ENCODE measurements at regions not wholly inside any gene's neighbourhood (a gene's known extent, or its start where the extent isn't known, plus 50 kb on each side); places are given as distances from the start of the nearest gene placed in this dataset.

DNA sequence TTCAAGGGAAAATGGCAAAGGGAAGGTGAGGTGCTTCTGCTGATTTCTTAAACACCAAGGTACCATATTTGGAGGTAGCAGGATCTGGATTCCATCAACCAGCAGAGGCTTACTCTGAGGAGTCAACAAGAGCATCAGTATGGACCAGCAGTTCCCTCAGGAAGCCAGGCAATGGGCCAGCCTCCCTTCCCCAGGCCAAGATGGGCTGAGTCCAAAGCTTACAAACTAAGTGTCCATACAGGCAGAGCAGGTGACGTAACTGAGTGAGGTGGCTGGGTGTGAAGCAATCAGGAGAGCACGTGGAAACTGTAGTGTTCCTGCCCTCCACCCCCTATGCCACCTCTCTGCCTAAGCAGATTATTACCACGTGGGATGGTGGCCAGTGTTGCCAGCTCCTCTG, 134.2 kb upstream of the HNRNPA3 start:
- Histone ChIP-seq H3K36me3 (ENCODE audit: control insufficient read depth, insufficient read depth, low read length) (no peaks in the 10 kb centered on the region), H3K27me3 (ENCODE audit: control insufficient read depth, insufficient read depth, low read length, poor library complexity, severe bottlenecking) (no peaks in the 10 kb centered on the region), H3K27ac (ENCODE audit: insufficient read depth, low read depth, low read length, poor library complexity, severe bottlenecking) (no peak overlapping the region), H3K4me3 (ENCODE audit: insufficient read depth, low read depth, low read length) (no peak overlapping the region), H3K4me1 (ENCODE audit: control insufficient read depth, insufficient read depth, low read length) (peaks cover 7% of the 10 kb centered on the region), H3K9me3 (ENCODE audit: control insufficient read depth, low read length) (no peaks in the 10 kb centered on the region)
- WGBS, 2 experiments, result 94% methylated on average over 3 of the region's 3 CpGs

DNA sequence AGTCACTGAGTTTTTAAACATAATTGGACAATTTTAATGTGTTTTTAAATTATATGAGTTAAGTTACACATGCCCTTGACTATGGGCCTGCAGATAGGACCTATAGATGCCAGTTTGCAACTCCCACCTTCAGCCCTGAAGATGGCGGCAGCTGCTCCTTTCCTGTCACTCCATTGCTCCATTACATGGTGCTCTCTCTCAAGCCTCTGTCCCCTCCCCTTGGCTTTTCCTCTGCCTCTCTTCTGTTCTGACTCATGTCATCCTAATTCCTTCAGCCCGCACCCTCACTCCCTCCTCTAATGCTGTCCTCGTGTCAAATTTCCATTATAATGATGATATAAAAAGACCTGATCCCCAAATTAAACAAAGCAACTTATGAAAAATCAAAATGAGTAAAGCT, 133.7 kb upstream of the HNRNPA3 start:
- Histone ChIP-seq H3K27ac (ENCODE audit: insufficient read depth, low read depth, low read length, poor library complexity, severe bottlenecking) (no peak overlapping the region), H3K36me3 (ENCODE audit: control insufficient read depth, insufficient read depth, low read length) (no peaks in the 10 kb centered on the region), H3K27me3 (ENCODE audit: control insufficient read depth, insufficient read depth, low read length, poor library complexity, severe bottlenecking) (no peaks in the 10 kb centered on the region), H3K4me3 (ENCODE audit: insufficient read depth, low read depth, low read length) (no peak overlapping the region), H3K9me3 (ENCODE audit: control insufficient read depth, low read length) (no peaks in the 10 kb centered on the region), H3K4me1 (ENCODE audit: control insufficient read depth, insufficient read depth, low read length) (peaks cover 7% of the 10 kb centered on the region)
- WGBS, 2 experiments, result 62 to 68% methylated on average over 2 to 3 of the region's 3 CpGs

DNA sequence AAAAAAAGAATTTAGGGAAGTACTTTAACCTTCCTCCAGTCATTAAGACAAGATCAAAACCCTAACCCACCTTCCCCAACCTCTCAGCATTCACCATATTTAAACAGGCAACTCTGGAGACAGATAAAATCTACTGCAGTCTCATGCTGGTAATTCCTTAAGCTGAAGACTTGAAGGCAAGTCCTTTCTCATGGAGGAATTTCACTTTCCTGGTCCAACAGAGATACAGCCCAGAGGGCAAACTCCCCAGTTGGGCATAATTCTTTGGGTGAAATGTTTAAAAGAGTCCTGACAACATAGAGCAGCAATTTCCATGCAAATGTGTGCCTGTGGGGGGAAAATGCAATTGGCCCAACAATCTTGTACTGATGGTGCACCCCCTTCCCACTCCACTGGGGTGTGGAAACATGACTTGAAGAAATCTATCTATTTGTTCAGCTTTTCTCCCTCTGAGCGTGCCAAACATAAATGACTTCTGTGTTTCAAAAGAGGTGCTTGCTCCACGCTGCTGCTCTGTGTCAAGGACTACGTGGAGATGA, 131.8 kb upstream of the HNRNPA3 start:
- H3K27me3 ChIP-seq (ENCODE audit: control insufficient read depth, insufficient read depth, low read length, poor library complexity, severe bottlenecking), result no peaks in the 10 kb centered on the region
- peaks cover 7% of the 10 kb centered on the region for H3K4me1 ChIP-seq (ENCODE audit: control insufficient read depth, insufficient read depth, low read length)
- H3K9me3 ChIP-seq (ENCODE audit: control insufficient read depth, low read length), result no peaks in the 10 kb centered on the region
- WGBS, 2 experiments, result 90 to 91% methylated on average over 3 of the region's 3 CpGs
- H3K27ac ChIP-seq (ENCODE audit: insufficient read depth, low read depth, low read length, poor library complexity, severe bottlenecking), result no peak overlapping the region
- no peaks in the 10 kb centered on the region for H3K36me3 ChIP-seq (ENCODE audit: control insufficient read depth, insufficient read depth, low read length)
- H3K4me3 ChIP-seq (ENCODE audit: insufficient read depth, low read depth, low read length), result no peak overlapping the region

DNA sequence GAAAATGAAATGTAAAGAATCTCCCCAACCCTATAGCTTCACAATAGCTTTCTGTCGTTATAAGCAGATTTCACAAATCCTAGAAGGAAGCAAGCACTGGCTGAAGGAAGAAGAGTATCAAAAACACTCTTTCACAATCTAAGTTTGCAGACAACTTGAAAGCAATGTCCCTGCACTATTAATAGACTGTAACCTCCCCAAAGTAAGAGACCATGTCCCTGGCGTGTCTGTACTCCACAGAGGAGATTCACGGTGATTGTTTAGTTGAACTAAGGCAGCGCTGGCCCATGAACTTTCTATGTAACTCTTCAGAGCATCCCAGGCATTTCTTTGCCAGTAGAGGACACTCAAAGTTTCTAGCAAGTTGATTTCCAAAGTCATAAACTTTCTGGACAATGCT, 128.0 kb upstream of the HNRNPA3 start:
- Histone ChIP-seq H3K4me3 (ENCODE audit: insufficient read depth, low read depth, low read length) (no peak overlapping the region), H3K27me3 (ENCODE audit: control insufficient read depth, insufficient read depth, low read length, poor library complexity, severe bottlenecking) (no peaks in the 10 kb centered on the region), H3K36me3 (ENCODE audit: control insufficient read depth, insufficient read depth, low read length) (no peaks in the 10 kb centered on the region), H3K27ac (ENCODE audit: insufficient read depth, low read depth, low read length, poor library complexity, severe bottlenecking) (no peak overlapping the region), H3K4me1 (ENCODE audit: control insufficient read depth, insufficient read depth, low read length) (no peaks in the 10 kb centered on the region), H3K9me3 (ENCODE audit: control insufficient read depth, low read length) (no peaks in the 10 kb centered on the region)
- 91 to 93% methylated on average over 4 of the region's 4 CpGs for WGBS, 2 experiments

DNA sequence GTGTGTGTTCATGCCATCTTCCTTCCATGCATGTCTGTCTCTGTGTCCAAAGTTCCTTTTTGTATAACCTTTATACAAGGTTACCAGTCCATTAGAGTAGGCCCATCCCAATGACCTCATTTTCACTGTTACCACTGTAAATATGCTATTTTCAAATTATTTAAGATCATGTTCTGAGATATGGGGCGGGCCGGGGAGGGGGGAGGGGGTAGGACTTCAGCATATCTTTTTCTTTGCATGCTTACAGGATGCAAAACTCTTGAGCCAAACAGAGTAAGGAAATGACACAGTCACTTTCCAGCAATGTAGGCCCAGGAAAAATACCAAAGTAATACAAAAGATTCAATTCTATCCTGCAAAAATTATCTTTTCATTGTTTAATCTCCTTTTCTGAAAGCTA, 124.1 kb upstream of the HNRNPA3 start:
- Histone ChIP-seq H3K4me3 (ENCODE audit: insufficient read depth, low read depth, low read length) (no peak overlapping the region), H3K36me3 (ENCODE audit: control insufficient read depth, insufficient read depth, low read length) (no peaks in the 10 kb centered on the region), H3K9me3 (ENCODE audit: control insufficient read depth, low read length) (no peaks in the 10 kb centered on the region), H3K27ac (ENCODE audit: insufficient read depth, low read depth, low read length, poor library complexity, severe bottlenecking) (no peak overlapping the region), H3K27me3 (ENCODE audit: control insufficient read depth, insufficient read depth, low read length, poor library complexity, severe bottlenecking) (no peaks in the 10 kb centered on the region), H3K4me1 (ENCODE audit: control insufficient read depth, insufficient read depth, low read length) (no peaks in the 10 kb centered on the region)
- WGBS, 2 experiments, result 100% methylated on average over 2 of the region's 2 CpGs; no CpG with 5 or more reads in 1 of the 2 experiments

DNA sequence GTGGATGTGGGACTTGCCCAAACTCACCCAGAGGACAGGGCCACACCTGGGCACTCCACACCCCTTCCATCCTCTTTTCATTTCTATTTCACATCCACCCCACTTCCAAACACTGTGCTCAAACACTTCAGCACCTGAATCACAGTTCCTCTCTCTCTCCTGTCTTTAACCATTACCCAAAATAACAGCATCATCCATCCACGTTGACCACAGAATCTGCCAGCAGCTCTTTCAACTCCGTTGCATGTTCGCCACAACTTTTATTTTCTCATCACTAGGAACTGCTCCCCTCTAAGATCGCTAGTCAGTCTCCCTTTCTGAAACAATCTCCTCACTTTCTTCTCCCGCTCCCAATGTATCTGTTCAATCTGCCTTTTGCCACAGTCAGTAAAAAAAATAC, 121.6 kb upstream of the HNRNPA3 start:
- no peak overlapping the region for H3K4me3 ChIP-seq (ENCODE audit: insufficient read depth, low read depth, low read length)
- H3K27ac ChIP-seq (ENCODE audit: insufficient read depth, low read depth, low read length, poor library complexity, severe bottlenecking), result no peak overlapping the region
- H3K27me3 ChIP-seq (ENCODE audit: control insufficient read depth, insufficient read depth, low read length, poor library complexity, severe bottlenecking), result no peaks in the 10 kb centered on the region
- WGBS, 2 experiments, result 90 to 92% methylated on average over 5 of the region's 5 CpGs
- H3K36me3 ChIP-seq (ENCODE audit: control insufficient read depth, insufficient read depth, low read length), result no peaks in the 10 kb centered on the region
- no peaks in the 10 kb centered on the region for H3K9me3 ChIP-seq (ENCODE audit: control insufficient read depth, low read length)
- no peaks in the 10 kb centered on the region for H3K4me1 ChIP-seq (ENCODE audit: control insufficient read depth, insufficient read depth, low read length)

DNA sequence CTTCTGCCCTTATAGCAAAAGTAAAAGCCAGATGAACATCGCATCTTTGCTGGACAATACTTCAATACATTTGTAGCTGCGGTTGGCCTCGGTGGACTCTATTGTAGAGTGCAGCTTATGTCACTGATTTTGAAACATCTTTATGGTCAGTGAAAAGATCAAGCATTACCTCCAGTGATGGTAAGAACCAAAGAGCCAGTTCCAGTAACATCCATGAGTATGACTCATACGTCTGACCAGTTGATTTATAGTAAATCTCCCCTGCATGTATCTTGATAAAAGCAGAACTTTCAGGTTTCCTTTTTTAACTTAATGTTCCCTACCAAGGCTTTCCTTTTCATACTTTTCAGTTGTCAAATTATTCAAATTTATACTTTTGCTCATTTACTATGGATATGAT, 119.2 kb upstream of the HNRNPA3 start:
- Histone ChIP-seq H3K27ac (ENCODE audit: insufficient read depth, low read depth, low read length, poor library complexity, severe bottlenecking) (no peak overlapping the region), H3K36me3 (ENCODE audit: control insufficient read depth, insufficient read depth, low read length) (no peaks in the 10 kb centered on the region), H3K4me1 (ENCODE audit: control insufficient read depth, insufficient read depth, low read length) (no peaks in the 10 kb centered on the region), H3K4me3 (ENCODE audit: insufficient read depth, low read depth, low read length) (no peak overlapping the region), H3K9me3 (ENCODE audit: control insufficient read depth, low read length) (no peaks in the 10 kb centered on the region), H3K27me3 (ENCODE audit: control insufficient read depth, insufficient read depth, low read length, poor library complexity, severe bottlenecking) (no peaks in the 10 kb centered on the region)
- 96% methylated on average over 4 of the region's 4 CpGs for whole genome bisulfite sequencing, 2 experiments

DNA sequence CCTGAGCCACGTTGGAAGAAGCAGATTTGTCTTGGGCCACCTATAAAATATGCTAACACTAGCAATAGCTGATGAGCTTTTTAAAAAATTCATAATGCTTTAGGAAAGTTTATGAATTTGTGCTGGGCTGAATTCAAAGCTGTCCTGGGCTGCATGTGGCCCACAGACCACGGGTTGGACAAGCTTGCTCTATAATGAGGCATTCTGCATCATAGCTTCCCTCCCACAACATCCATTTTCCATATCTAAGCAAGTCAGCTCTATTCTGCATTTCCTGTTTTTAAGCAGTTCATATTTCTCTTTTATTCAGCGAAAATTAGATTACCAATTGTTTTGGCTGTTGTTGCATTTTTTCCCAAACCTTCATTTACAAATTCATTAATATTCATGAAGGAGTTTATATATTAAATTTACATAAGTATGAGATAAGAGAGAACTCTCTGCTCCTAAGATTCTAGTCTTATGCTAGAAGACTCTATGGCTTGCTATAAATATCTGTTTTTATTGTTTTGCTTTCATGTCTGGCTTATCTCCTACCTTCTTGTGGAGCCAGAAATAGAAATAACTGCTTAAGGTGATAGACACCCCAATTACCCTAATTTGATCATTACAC, 114.5 kb upstream of the HNRNPA3 start:
- Histone ChIP-seq H3K27ac (ENCODE audit: insufficient read depth, low read depth, low read length, poor library complexity, severe bottlenecking) (no peak overlapping the region), H3K4me1 (ENCODE audit: control insufficient read depth, insufficient read depth, low read length) (no peaks in the 10 kb centered on the region), H3K4me3 (ENCODE audit: insufficient read depth, low read depth, low read length) (no peak overlapping the region), H3K27me3 (ENCODE audit: control insufficient read depth, insufficient read depth, low read length, poor library complexity, severe bottlenecking) (no peaks in the 10 kb centered on the region), H3K9me3 (ENCODE audit: control insufficient read depth, low read length) (no peaks in the 10 kb centered on the region), H3K36me3 (ENCODE audit: control insufficient read depth, insufficient read depth, low read length) (no peaks in the 10 kb centered on the region)
- 94% methylated on average over 3 of the region's 3 CpGs for WGBS, 2 experiments

DNA sequence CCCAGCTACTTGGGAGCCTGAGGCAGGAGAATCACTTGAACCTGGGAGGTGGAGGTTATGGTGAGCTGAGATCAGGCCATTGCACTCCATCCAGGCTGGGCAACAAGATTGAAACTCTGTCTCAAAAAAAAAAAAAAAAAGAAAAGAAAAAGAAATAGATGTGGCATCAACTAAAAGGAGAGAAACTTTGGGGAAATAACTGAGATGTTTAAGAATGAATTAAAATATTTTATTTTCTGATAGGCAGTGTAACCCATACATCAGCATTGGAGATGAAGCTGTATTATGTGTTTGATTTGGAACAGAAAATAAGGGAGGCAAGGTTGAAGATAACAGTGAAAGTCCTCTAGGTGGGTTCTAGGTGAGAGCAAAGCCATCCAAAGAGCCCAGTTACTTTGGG, 110.7 kb upstream of the HNRNPA3 start:
- Histone ChIP-seq H3K4me3 (ENCODE audit: insufficient read depth, low read depth, low read length) (no peak overlapping the region), H3K9me3 (ENCODE audit: control insufficient read depth, low read length) (no peaks in the 10 kb centered on the region), H3K27ac (ENCODE audit: insufficient read depth, low read depth, low read length, poor library complexity, severe bottlenecking) (no peak overlapping the region), H3K36me3 (ENCODE audit: control insufficient read depth, insufficient read depth, low read length) (no peaks in the 10 kb centered on the region), H3K4me1 (ENCODE audit: control insufficient read depth, insufficient read depth, low read length) (no peaks in the 10 kb centered on the region), H3K27me3 (ENCODE audit: control insufficient read depth, insufficient read depth, low read length, poor library complexity, severe bottlenecking) (no peaks in the 10 kb centered on the region)

DNA sequence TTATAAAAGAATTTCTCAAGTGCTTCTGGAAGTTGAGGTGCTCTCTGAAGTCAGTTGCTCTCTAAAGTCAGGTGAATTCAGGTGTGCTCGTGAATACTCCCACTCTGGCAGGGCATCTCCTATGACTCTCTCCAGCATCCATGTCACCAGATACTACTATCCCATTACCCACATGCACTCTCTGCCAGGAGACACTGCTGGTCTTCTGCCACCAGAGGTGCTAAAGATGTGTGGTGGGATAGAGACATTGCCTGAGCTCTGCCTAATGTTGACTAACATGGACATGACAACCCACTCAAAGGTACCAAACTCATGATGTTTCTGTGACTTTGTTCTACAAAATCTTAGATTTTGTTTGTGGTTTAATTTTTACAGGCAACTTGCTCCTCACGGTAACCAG, 106.4 kb upstream of the HNRNPA3 start:
- Histone ChIP-seq H3K27me3 (ENCODE audit: control insufficient read depth, insufficient read depth, low read length, poor library complexity, severe bottlenecking) (no peaks in the 10 kb centered on the region), H3K4me3 (ENCODE audit: insufficient read depth, low read depth, low read length) (no peak overlapping the region), H3K36me3 (ENCODE audit: control insufficient read depth, insufficient read depth, low read length) (no peaks in the 10 kb centered on the region), H3K4me1 (ENCODE audit: control insufficient read depth, insufficient read depth, low read length) (no peaks in the 10 kb centered on the region), H3K9me3 (ENCODE audit: control insufficient read depth, low read length) (no peaks in the 10 kb centered on the region), H3K27ac (ENCODE audit: insufficient read depth, low read depth, low read length, poor library complexity, severe bottlenecking) (no peak overlapping the region)
- WGBS, 2 experiments, result 81 to 88% methylated on average over 2 of the region's 2 CpGs

DNA sequence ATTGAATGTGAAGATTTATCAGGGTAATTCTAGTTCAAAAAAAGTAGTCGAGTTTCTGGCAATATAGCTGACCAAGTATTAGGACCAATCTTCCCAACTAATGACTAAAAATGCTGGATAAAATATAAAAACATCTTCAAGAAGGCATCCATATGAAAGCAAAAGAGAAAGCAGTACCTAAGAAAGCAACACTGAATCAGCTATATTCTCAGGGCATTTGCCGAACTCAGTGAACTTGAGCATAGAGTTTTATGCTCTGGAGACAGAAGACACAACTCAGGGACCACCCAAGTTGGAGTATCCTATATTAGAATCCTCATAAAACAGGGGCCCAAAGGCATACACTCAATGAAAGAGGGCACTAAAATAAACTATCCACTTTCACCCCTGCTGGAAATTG, 103.7 kb upstream of the HNRNPA3 start:
- Histone ChIP-seq H3K36me3 (ENCODE audit: control insufficient read depth, insufficient read depth, low read length) (no peaks in the 10 kb centered on the region), H3K4me3 (ENCODE audit: insufficient read depth, low read depth, low read length) (no peak overlapping the region), H3K27me3 (ENCODE audit: control insufficient read depth, insufficient read depth, low read length, poor library complexity, severe bottlenecking) (no peaks in the 10 kb centered on the region), H3K27ac (ENCODE audit: insufficient read depth, low read depth, low read length, poor library complexity, severe bottlenecking) (no peak overlapping the region), H3K9me3 (ENCODE audit: control insufficient read depth, low read length) (no peaks in the 10 kb centered on the region), H3K4me1 (ENCODE audit: control insufficient read depth, insufficient read depth, low read length) (no peaks in the 10 kb centered on the region)
- 82 to 87% methylated on average over 1 to 2 of the region's 2 CpGs for WGBS, 2 experiments

Data from ectodermal cell (in vitro differentiated cells).